SU-DHL-6 (cell line): ENCODE measurements at regions not wholly inside any gene's neighbourhood (a gene's known extent, or its start where the extent isn't known, plus 50 kb on each side); places are given as distances from the start of the nearest gene placed in this dataset.

Experiments
- H2AFZ ChIP-seq: fragments of 200-600 bp; sonication (generic); 2 replicates; pipeline ENCODE4 v1.6.1; 2014; ENCODE audit warnings: low read depth, mild to moderate bottlenecking, moderate library complexity, mixed read lengths, antibody characterized with exemption, low read length; ENCODE audit not compliant: severe bottlenecking
- H3F3A ChIP-seq: fragments of 200-600 bp; shearing (Covaris generic); 2 replicates; pipeline ENCODE4 v1.6.0; 2016; ENCODE audit warnings: antibody characterized with exemption, mild to moderate bottlenecking; ENCODE audit not compliant: insufficient read depth
- H3K27ac ChIP-seq: fragments of 200-600 bp; sonication (generic); 2 replicates; pipeline ENCODE4 v1.5.1; 2016; ENCODE audit warnings: low read depth, mild to moderate bottlenecking, low read length, moderate library complexity, mixed read lengths
- H3K27me3 ChIP-seq: fragments of 200-600 bp; sonication (generic), shearing (Covaris generic); 2 replicates; pipeline ENCODE4 v1.6.0; 2014; ENCODE audit warnings: mild to moderate bottlenecking, low read length
- H3K36me3 ChIP-seq: fragments of 200-600 bp; sonication (generic); 2 replicates; pipeline ENCODE4 v1.6.1; 2014; ENCODE audit warnings: mild to moderate bottlenecking, low read length, mixed read lengths
- H3K4me2 ChIP-seq: fragments of 300-600, 200-600 bp; shearing (Covaris generic), sonication (generic); 2 replicates; pipeline ENCODE4 v1.6.0; 2014; ENCODE audit warnings: low read length, low read depth, mild to moderate bottlenecking; ENCODE audit not compliant: poor library complexity, severe bottlenecking
- H3K4me3 ChIP-seq: fragments of 200-600 bp; sonication (generic); 2 replicates; pipeline ENCODE4 v1.5.1; 2014; ENCODE audit warnings: antibody characterized with exemption, low read length, mild to moderate bottlenecking, mixed read lengths; ENCODE audit not compliant: insufficient read depth, poor library complexity, severe bottlenecking
- H3K79me2 ChIP-seq: fragments of 200-600 bp; sonication (generic); 2 replicates; pipeline ENCODE4 v1.6.1; 2014; ENCODE audit warnings: mild to moderate bottlenecking, low read length, moderate library complexity; ENCODE audit not compliant: insufficient read depth
- H3K9ac ChIP-seq: fragments of 200-600 bp; sonication (generic); 2 replicates; pipeline ENCODE4 v1.7.0; 2014; ENCODE audit warnings: mild to moderate bottlenecking, low read length
- H3K9me2 ChIP-seq: fragments of 200-600 bp; sonication (generic); replicated peaks from 2 replicates; pipeline ENCODE4 v1.6.1; 2014; ENCODE audit warnings: low read length; ENCODE audit not compliant: insufficient read depth
- H3K9me3 ChIP-seq: fragments of 200-600 bp; sonication (generic); 2 replicates; pipeline ENCODE4 v1.6.1; 2014; ENCODE audit warnings: low read length, mixed read lengths; ENCODE audit not compliant: insufficient read depth
- H4K20me1 ChIP-seq: fragments of 200-600 bp; sonication (generic); 2 replicates; pipeline ENCODE4 v1.6.1; 2014; ENCODE audit warnings: low read depth, mild to moderate bottlenecking, antibody characterized with exemption, low read length, moderate library complexity, mixed read lengths
- EZH2phosphoT487 ChIP-seq: fragments of 200-600 bp; sonication (generic), shearing (Covaris generic); conservative IDR thresholded peaks from 2 replicates; pipeline ENCODE4 v1.6.1; 2018; ENCODE audit warnings: mild to moderate bottlenecking, antibody characterized with exemption, low read length, moderate library complexity, mixed read lengths
- TF ChIP-seq, protein P1 (sequence below): fragments of 200-600 bp; sonication (generic); IDR thresholded peaks from one replicate; pipeline ENCODE4 v1.5.1; 2017; ENCODE audit warnings: antibody characterized with exemption, mild to moderate bottlenecking, low read length, moderate library complexity; ENCODE audit not compliant: insufficient read depth, poor library complexity, severe bottlenecking

GRCh38 chr6:112800916-112801315, 453.8 kb downstream of the RFPL4B start:
- Histone ChIP-seq H2AFZ (no peak overlapping the region), H3K4me3 (no peak overlapping the region), H3K27ac (no peak overlapping the region), H3K27me3 (no peaks in the 10 kb centered on the region), H4K20me1 (no peaks in the 10 kb centered on the region), H3K9me3 (no peaks in the 10 kb centered on the region), H3K4me2 (no peak overlapping the region), H3K9ac (no peak overlapping the region), H3F3A (no peaks in the 10 kb centered on the region), H3K36me3 (no peaks in the 10 kb centered on the region), H3K9me2 (no peaks in the 10 kb centered on the region), H3K79me2 (no peaks in the 10 kb centered on the region)
- TF ChIP-seq, protein P1, sequence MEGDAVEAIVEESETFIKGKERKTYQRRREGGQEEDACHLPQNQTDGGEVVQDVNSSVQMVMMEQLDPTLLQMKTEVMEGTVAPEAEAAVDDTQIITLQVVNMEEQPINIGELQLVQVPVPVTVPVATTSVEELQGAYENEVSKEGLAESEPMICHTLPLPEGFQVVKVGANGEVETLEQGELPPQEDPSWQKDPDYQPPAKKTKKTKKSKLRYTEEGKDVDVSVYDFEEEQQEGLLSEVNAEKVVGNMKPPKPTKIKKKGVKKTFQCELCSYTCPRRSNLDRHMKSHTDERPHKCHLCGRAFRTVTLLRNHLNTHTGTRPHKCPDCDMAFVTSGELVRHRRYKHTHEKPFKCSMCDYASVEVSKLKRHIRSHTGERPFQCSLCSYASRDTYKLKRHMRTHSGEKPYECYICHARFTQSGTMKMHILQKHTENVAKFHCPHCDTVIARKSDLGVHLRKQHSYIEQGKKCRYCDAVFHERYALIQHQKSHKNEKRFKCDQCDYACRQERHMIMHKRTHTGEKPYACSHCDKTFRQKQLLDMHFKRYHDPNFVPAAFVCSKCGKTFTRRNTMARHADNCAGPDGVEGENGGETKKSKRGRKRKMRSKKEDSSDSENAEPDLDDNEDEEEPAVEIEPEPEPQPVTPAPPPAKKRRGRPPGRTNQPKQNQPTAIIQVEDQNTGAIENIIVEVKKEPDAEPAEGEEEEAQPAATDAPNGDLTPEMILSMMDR, result no peak
- no peak for TF ChIP-seq EZH2phosphoT487

DNA sequence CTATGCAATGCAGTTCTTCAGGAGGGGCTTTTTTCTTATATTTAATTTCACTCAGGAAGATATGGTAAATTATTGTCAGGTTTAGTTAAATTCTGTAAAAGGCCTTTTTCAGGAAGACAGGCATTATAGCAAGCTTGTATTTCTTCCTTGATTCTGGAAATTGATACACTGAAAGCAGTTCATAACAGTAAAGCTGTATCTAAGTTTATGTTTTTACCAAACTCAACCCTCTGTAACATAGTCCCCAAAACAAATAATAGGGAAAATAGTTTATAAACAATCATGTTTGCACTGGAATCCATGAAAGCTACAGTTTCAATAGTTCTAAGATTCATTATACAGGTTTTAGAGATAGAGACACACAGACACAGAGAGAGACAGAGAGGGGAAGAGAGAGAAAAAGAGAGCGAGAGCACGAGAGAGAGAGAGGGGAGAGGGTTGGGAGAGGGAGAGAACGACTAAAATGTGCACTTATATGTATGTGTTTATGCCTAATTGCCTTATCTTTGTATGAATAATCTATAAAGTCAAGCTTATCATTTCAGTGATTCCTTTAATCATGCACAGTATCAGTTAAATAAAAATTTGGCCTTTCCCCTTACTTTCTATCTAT, 454.4 kb downstream of the RFPL4B start:
- no peak overlapping the region for H3K27ac ChIP-seq
- H3K4me2 ChIP-seq, result no peak overlapping the region
- no peak overlapping the region for H3K4me3 ChIP-seq
- no peaks in the 10 kb centered on the region for H3F3A ChIP-seq
- no peak for TF ChIP-seq EZH2phosphoT487
- TF ChIP-seq, protein P1, result no peak
- H3K9me2 ChIP-seq, result no peaks in the 10 kb centered on the region
- H3K9me3 ChIP-seq, result no peaks in the 10 kb centered on the region
- no peak overlapping the region for H2AFZ ChIP-seq
- no peaks in the 10 kb centered on the region for H3K27me3 ChIP-seq
- no peaks in the 10 kb centered on the region for H3K79me2 ChIP-seq
- H3K9ac ChIP-seq, result no peak overlapping the region
- H4K20me1 ChIP-seq, result no peaks in the 10 kb centered on the region
- no peaks in the 10 kb centered on the region for H3K36me3 ChIP-seq

DNA sequence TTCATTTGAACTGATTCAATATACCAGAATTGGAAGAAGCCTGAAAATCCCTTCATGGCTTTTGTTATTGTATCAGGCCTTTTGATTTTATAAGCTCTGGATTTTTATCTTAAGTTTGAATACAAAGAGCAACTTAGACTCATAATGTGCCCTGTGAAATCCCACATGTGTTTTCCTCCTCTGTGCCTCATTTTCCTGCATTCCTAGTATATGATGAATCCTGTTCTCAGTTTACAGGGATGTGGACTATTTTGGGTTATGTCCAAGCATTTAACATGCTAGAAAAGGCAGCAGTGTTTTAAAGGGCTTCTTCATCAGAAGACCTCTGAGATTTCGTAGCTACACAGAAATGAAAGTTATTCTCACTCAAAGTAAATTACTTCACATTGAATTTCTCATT, 455.0 kb downstream of the RFPL4B start:
- TF ChIP-seq EZH2phosphoT487, result no peak
- TF ChIP-seq, protein P1, result no peak
- Histone ChIP-seq H3K9ac (no peak overlapping the region), H3F3A (no peaks in the 10 kb centered on the region), H3K4me2 (no peak overlapping the region), H3K36me3 (no peaks in the 10 kb centered on the region), H3K4me3 (no peak overlapping the region), H3K27me3 (no peaks in the 10 kb centered on the region), H3K79me2 (no peaks in the 10 kb centered on the region), H4K20me1 (no peaks in the 10 kb centered on the region), H3K9me3 (no peaks in the 10 kb centered on the region), H3K27ac (no peak overlapping the region), H2AFZ (no peak overlapping the region), H3K9me2 (no peaks in the 10 kb centered on the region)
